Neural cell (in vitro differentiated cells): ENCODE measurements at regions not wholly inside any gene's neighbourhood (a gene's known extent, or its start where the extent isn't known, plus 50 kb on each side); places are given as distances from the start of the nearest gene placed in this dataset.

Experiments
- H2AFZ ChIP-seq: fragments of 200-600, 300-800 bp; sonication (generic), shearing (Covaris generic); 2 replicates; pipeline ENCODE4 v1.6.0; 2014; ENCODE audit warnings: low read depth, mild to moderate bottlenecking, antibody characterized with exemption, low read length, moderate library complexity
- H3F3A ChIP-seq: fragments of 200-600 bp; shearing (Covaris generic); 2 replicates; pipeline ENCODE4 v1.6.1; 2016; ENCODE audit warnings: mild to moderate bottlenecking, moderate library complexity, mixed read lengths, antibody characterized with exemption, low read length; ENCODE audit not compliant: insufficient read depth, poor library complexity, severe bottlenecking
- H3K27ac ChIP-seq: fragments of 200-600, 300-800 bp; sonication (generic), shearing (Covaris generic); 2 replicates; pipeline ENCODE4 v1.5.1; 2014; ENCODE audit warnings: mild to moderate bottlenecking, low read length, moderate library complexity
- H3K27me3 ChIP-seq: fragments of 300-800, 200-600 bp; sonication (generic), shearing (Covaris generic); 2 replicates; pipeline ENCODE4 v1.6.0; 2014; ENCODE audit warnings: mild to moderate bottlenecking, low read depth, low read length, moderate library complexity; ENCODE audit not compliant: insufficient read depth
- H3K36me3 ChIP-seq: fragments of 300-800, 200-600 bp; sonication (generic), shearing (Covaris generic); 2 replicates; pipeline ENCODE4 v1.5.1; 2014; ENCODE audit warnings: mild to moderate bottlenecking, antibody characterized with exemption, low read length, moderate library complexity; ENCODE audit not compliant: insufficient read depth
- H3K4me2 ChIP-seq: fragments of 300-800, 200-600 bp; sonication (generic), shearing (Covaris generic); 2 replicates; pipeline ENCODE4 v1.6.0; 2014; ENCODE audit warnings: mild to moderate bottlenecking, low read length
- H3K4me3 ChIP-seq: fragments of 300-800, 200-600 bp; sonication (generic), shearing (Covaris generic); 2 replicates; pipeline ENCODE4 v1.5.1; 2014; ENCODE audit warnings: mild to moderate bottlenecking, low read length, moderate library complexity
- H3K79me2 ChIP-seq: fragments of 200-600 bp; shearing (Covaris generic); replicated peaks from 2 replicates; pipeline ENCODE4 v1.6.0; 2014; ENCODE audit warnings: mild to moderate bottlenecking, low read length, moderate library complexity; ENCODE audit not compliant: insufficient read depth
- H3K9ac ChIP-seq: fragments of 300-800, 200-600 bp; sonication (generic), shearing (Covaris generic); 2 replicates; pipeline ENCODE4 v1.6.1; 2016; ENCODE audit warnings: mild to moderate bottlenecking, low read length, mixed read lengths
- H3K9me2 ChIP-seq: fragments of 200-600 bp; shearing (Covaris generic); 2 replicates; pipeline ENCODE4 v1.6.1; 2016; ENCODE audit warnings: mild to moderate bottlenecking, low read length, mixed read lengths; ENCODE audit not compliant: insufficient read depth
- H3K9me3 ChIP-seq: fragments of 200-600, 300-800 bp; sonication (generic), shearing (Covaris generic); 2 replicates; pipeline ENCODE4 v1.6.1; 2016; ENCODE audit warnings: mild to moderate bottlenecking, mixed run types, low read length, moderate library complexity, mixed read lengths
- H4K20me1 ChIP-seq: fragments of 200-600 bp; shearing (Covaris generic); 2 replicates; pipeline ENCODE4 v1.6.1; 2016; ENCODE audit warnings: mild to moderate bottlenecking, mixed run types; ENCODE audit not compliant: insufficient read depth
- CTCF ChIP-seq: fragments of 450-650 bp; IDR thresholded peaks from 2 replicates; pipeline ENCODE4 v1.5.1; 2014; ENCODE audit warnings: antibody characterized with exemption, mild to moderate bottlenecking, moderate library complexity; ENCODE audit not compliant: poor library complexity, severe bottlenecking
- EP300 ChIP-seq: fragments of 450-650 bp; conservative IDR thresholded peaks from 2 replicates; pipeline ENCODE4 v1.6.1; 2014; ENCODE audit warnings: antibody characterized with exemption, mild to moderate bottlenecking, moderate library complexity; ENCODE audit not compliant: poor library complexity, severe bottlenecking
- EZH2 ChIP-seq: fragments of 200-600, 300-800 bp; shearing (Covaris generic), sonication (generic); IDR thresholded peaks from 2 replicates; pipeline ENCODE4 v1.6.1; 2014; ENCODE audit warnings: antibody characterized with exemption, low read length, borderline replicate concordance, mild to moderate bottlenecking; ENCODE audit not compliant: insufficient read depth, poor library complexity, severe bottlenecking
- MXI1 ChIP-seq: fragments of 450-650 bp; conservative IDR thresholded peaks from 2 replicates; pipeline ENCODE4 v1.6.1; 2014; ENCODE audit warnings: antibody characterized with exemption, mild to moderate bottlenecking; ENCODE audit not compliant: poor library complexity, severe bottlenecking
- POLR2AphosphoS5 ChIP-seq: IDR thresholded peaks from 2 replicates; pipeline ENCODE4 v1.6.1; 2012
- RAD21 ChIP-seq: fragments of 450-650 bp; conservative IDR thresholded peaks from 2 replicates; pipeline ENCODE4 v1.6.1; 2014; ENCODE audit warnings: antibody characterized with exemption, mild to moderate bottlenecking, moderate library complexity
- REST ChIP-seq: IDR thresholded peaks from 2 replicates; pipeline ENCODE4 v1.6.1; 2012; ENCODE audit warnings: borderline replicate concordance
- SMC3 ChIP-seq: fragments of 450-650 bp; conservative IDR thresholded peaks from 2 replicates; pipeline ENCODE4 v1.6.1; 2014; ENCODE audit warnings: antibody characterized with exemption, mild to moderate bottlenecking, moderate library complexity; ENCODE audit not compliant: poor library complexity
- TAF1 ChIP-seq: IDR thresholded peaks from 2 replicates; pipeline ENCODE4 v1.6.1; 2012; ENCODE audit warnings: low read depth

DNA sequence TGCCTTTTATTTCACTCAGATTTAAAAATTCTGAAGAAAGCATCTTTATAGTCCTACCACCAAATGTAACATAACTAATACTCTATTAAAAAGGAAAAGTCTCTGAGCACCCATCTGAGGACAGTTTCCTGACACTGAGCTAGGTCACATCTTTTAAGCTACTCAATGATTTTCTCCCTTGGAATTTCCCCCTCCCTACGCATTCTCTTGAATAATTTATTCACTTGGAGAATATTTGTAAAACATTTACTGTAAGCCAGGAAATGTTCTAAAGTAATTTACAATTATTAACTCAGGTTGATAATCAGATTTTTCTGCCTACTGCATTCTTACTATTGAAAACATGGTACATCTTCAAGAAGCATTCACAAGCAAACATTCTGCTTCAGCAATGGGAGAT is 297.2 kb upstream of the VSTM2A start:
- no peaks in the 10 kb centered on the region for H3K79me2 ChIP-seq

GRCh38 chr7:54249686-54250085 is 292.5 kb upstream of the VSTM2A start:
- H3F3A ChIP-seq = no peaks in the 10 kb centered on the region
- no peaks in the 10 kb centered on the region for H3K36me3 ChIP-seq
- TF ChIP-seq MXI1 = no peak
- H3K4me3 ChIP-seq = no peak overlapping the region
- no peak overlapping the region for H3K9ac ChIP-seq
- no peak overlapping the region for H3K27ac ChIP-seq
- no peaks in the 10 kb centered on the region for H3K79me2 ChIP-seq
- H3K27me3 ChIP-seq = no peaks in the 10 kb centered on the region
- H3K4me2 ChIP-seq = no peak overlapping the region
- H3K9me3 ChIP-seq = no peaks in the 10 kb centered on the region
- no peak overlapping the region for H2AFZ ChIP-seq
- H4K20me1 ChIP-seq = no peaks in the 10 kb centered on the region
- H3K9me2 ChIP-seq = no peaks in the 10 kb centered on the region

More for the DNA sequence above, 297.2 kb upstream of the VSTM2A start:
- Histone ChIP-seq H3K4me2 (no peak overlapping the region), H3K9ac (no peak overlapping the region), H3K9me3 (no peaks in the 10 kb centered on the region), H3K36me3 (no peaks in the 10 kb centered on the region), H3K4me3 (no peak overlapping the region), H3K27me3 (no peaks in the 10 kb centered on the region), H4K20me1 (no peaks in the 10 kb centered on the region), H2AFZ (no peak overlapping the region), H3K9me2 (no peaks in the 10 kb centered on the region), H3K27ac (no peak overlapping the region), H3F3A (no peaks in the 10 kb centered on the region)
- TF ChIP-seq REST = no peak
- no peak for TF ChIP-seq MXI1
- no peak for TF ChIP-seq RAD21
- no peak for TF ChIP-seq SMC3

DNA sequence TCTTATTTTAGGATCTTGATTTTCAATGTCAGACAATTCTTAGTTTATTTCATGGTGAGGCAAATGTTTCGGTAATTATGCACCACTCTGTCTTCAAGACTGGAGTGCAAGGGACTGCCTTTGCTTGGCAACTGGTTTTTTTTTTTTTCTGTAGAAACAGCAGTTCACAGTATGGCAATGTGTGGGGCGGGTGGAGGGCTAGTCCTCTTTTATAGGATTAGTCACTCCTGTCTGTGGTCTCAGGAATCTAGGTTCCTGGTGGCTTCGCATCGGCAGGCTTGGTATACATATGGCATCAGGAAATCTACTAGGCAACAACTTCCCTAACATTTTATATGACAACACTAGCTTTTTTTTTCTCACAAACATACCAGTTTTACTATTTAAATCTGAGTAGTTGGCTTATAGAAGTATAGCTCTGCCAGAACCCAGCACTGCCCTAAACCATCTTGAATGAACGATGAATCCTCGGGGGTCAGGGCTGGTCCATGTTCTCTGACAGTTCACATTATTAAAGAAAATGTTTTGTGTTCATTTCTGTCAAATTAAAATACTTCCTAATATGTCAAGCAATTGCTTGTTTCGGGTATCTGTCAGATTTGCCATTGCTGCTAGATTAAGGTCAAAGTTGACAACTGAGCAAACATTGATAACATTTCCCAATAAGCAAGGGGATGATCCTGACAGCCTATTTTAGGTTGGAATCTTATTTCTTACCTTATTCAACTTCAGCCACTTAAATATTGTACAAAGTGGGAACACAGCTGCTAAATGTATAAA is 289.7 kb upstream of the VSTM2A start:
- Histone ChIP-seq H3K9ac (no peak overlapping the region), H3K9me3 (no peaks in the 10 kb centered on the region), H4K20me1 (no peaks in the 10 kb centered on the region), H3F3A (no peaks in the 10 kb centered on the region), H2AFZ (no peak overlapping the region), H3K4me2 (no peak overlapping the region), H3K36me3 (no peaks in the 10 kb centered on the region), H3K9me2 (no peaks in the 10 kb centered on the region), H3K27ac (no peak overlapping the region), H3K4me3 (no peak overlapping the region), H3K27me3 (no peaks in the 10 kb centered on the region), H3K79me2 (no peaks in the 10 kb centered on the region)
- TF ChIP-seq RAD21 (no peak), MXI1 (no peak), EZH2 (no peak), REST (no peak), TAF1 (no peak), CTCF (no peak), SMC3 (no peak), POLR2AphosphoS5 (no peak), EP300 (no peak)
